Astrocyte (in vitro differentiated cells and primary cell): ENCODE measurements at regions not wholly inside any gene's neighbourhood (a gene's known extent, or its start where the extent isn't known, plus 50 kb on each side); places are given as distances from the start of the nearest gene placed in this dataset.

Experiments used
- CTCF ChIP-seq: IDR thresholded peaks from 2 replicates; pipeline ENCODE4 v1.5.1; 2011; ENCODE audit warnings: low read depth, mild to moderate bottlenecking, inconsistent platforms, low read length, moderate library complexity; ENCODE audit not compliant: insufficient read depth
- EZH2 ChIP-seq: IDR thresholded peaks from 2 replicates; pipeline ENCODE4 v1.6.1; 2012; ENCODE audit warnings: mild to moderate bottlenecking, low read length, inconsistent platforms; ENCODE audit not compliant: insufficient read depth

GRCh38 chr4:13793020-13793710 is 165.6 kb upstream of the BOD1L1 start:
- TF ChIP-seq CTCF (no peak), EZH2 (no peak)
